PFSK-1 (cell line): ENCODE measurements at regions not wholly inside any gene's neighbourhood (a gene's known extent, or its start where the extent isn't known, plus 50 kb on each side); places are given as distances from the start of the nearest gene placed in this dataset.

ENCODE experiments used
- FOXP2 ChIP-seq: optimal IDR thresholded peaks from 2 replicates; pipeline ENCODE3; 2011; ENCODE audit warnings: borderline replicate concordance, control low read depth, inconsistent platforms; ENCODE audit not compliant: insufficient read depth; ENCODE audit errors: extremely low read length, extremely low read depth
- POLR2AphosphoS5 ChIP-seq: IDR thresholded peaks from 2 replicates; pipeline ENCODE4 v1.6.1; 2012; ENCODE audit warnings: low read depth, mild to moderate bottlenecking, control low read depth, low read length, moderate library complexity
- SIN3A ChIP-seq: IDR thresholded peaks from 2 replicates; pipeline ENCODE4 v1.6.1; 2012; ENCODE audit warnings: mild to moderate bottlenecking, low read length, moderate library complexity, borderline replicate concordance; ENCODE audit not compliant: insufficient read depth
- TAF1 ChIP-seq: IDR thresholded peaks from 2 replicates; pipeline ENCODE4 v1.6.1; 2012; ENCODE audit warnings: low read length, control low read depth, borderline replicate concordance; ENCODE audit not compliant: insufficient read depth
- TF ChIP-seq, protein P1 (sequence below), 2 experiments: IDR thresholded peaks; 2 replicates each; pipeline versions ENCODE4 v1.6.1 to v1.8.0; 2011 to 2012; ENCODE audit warnings: low read depth in 2 of 2, low read length in 2 of 2, control low read depth in 1 of 2, inconsistent platforms in 1 of 2, mild to moderate bottlenecking in 1 of 2, moderate library complexity in 1 of 2; ENCODE audit not compliant: insufficient read depth in 1 of 2

DNA sequence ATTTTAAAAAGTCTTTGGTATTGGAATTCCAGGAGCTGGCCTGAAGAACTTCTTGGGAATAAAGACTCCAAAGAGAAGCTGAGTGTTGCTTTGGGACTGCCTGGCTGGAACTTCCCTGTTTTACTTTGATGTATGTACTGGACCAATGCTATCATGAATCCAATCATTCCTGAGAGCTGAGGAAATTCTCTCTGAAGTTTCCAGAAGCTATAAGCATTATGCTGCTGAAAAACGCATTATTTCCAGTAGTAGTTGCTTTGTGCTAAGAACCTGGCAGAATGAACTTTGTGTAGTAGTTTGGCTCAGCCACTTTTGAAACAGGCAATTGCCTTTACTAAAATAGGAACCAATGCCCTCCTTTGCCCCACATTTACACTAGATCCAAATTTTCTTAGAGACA is 260.7 kb downstream of the HLX start:
- TF ChIP-seq TAF1 (no peak), SIN3A (no peak), FOXP2 (no peak), POLR2AphosphoS5 (no peak)
- TF ChIP-seq, protein P1, sequence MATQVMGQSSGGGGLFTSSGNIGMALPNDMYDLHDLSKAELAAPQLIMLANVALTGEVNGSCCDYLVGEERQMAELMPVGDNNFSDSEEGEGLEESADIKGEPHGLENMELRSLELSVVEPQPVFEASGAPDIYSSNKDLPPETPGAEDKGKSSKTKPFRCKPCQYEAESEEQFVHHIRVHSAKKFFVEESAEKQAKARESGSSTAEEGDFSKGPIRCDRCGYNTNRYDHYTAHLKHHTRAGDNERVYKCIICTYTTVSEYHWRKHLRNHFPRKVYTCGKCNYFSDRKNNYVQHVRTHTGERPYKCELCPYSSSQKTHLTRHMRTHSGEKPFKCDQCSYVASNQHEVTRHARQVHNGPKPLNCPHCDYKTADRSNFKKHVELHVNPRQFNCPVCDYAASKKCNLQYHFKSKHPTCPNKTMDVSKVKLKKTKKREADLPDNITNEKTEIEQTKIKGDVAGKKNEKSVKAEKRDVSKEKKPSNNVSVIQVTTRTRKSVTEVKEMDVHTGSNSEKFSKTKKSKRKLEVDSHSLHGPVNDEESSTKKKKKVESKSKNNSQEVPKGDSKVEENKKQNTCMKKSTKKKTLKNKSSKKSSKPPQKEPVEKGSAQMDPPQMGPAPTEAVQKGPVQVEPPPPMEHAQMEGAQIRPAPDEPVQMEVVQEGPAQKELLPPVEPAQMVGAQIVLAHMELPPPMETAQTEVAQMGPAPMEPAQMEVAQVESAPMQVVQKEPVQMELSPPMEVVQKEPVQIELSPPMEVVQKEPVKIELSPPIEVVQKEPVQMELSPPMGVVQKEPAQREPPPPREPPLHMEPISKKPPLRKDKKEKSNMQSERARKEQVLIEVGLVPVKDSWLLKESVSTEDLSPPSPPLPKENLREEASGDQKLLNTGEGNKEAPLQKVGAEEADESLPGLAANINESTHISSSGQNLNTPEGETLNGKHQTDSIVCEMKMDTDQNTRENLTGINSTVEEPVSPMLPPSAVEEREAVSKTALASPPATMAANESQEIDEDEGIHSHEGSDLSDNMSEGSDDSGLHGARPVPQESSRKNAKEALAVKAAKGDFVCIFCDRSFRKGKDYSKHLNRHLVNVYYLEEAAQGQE (IDR thresholded peaks at IDR 0.05; ENCODE audit: insufficient read depth in 1 of 2, low read depth in 2 of 2, low read length in 2 of 2) = no peak

DNA sequence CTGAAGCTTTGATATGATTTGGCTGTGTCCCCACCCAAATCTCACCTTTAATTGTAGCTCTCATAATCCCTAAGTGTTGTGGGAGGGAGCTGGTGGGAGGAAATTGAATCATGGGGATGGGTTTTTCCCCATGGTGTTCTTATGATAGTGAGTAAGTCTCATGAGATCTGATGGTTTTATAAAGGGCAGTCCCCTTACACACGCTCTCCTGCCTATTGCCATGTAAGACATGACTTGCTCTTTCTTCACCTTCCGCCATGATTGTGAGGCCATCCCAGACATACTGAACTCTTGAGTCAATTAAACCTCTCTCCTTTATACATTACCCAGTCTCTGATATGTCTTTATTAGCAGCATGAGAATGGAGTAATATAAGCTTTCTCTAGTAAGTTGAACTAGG is 261.9 kb downstream of the HLX start:
- TF ChIP-seq SIN3A = no peak
- TF ChIP-seq, protein P1 (IDR thresholded peaks at IDR 0.05; ENCODE audit: insufficient read depth in 1 of 2, low read depth in 2 of 2, low read length in 2 of 2) = no peak
- TF ChIP-seq POLR2AphosphoS5 = no peak
- TF ChIP-seq FOXP2 = no peak
- TF ChIP-seq TAF1 = no peak

GRCh38 chr1:221141606-221142285 is 262.5 kb downstream of the HLX start:
- TF ChIP-seq TAF1 (no peak), POLR2AphosphoS5 (no peak), FOXP2 (no peak), SIN3A (no peak)
- TF ChIP-seq, protein P1 (IDR thresholded peaks at IDR 0.05; ENCODE audit: insufficient read depth in 1 of 2, low read depth in 2 of 2, low read length in 2 of 2) = no peak

DNA sequence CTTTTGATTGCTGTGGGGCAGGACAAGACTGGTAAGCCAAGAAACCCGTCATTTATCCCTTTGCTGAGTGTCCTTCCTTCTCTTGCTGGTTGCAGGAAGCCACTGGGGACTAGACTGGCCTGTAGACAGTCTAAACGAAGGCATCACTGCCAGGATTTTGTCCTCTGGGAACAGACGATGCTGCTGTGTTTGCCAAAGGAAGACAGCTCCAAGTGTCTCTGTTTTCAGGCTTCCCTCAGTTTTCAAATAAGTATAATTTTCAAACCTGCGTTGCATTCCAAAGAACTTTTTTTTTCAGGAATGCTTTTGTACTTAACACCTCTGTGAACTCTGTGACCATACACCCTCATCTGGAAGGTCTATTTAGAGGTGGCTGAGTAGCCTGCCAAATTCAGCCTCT is 269.4 kb downstream of the HLX start:
- TF ChIP-seq POLR2AphosphoS5 = no peak
- no peak for TF ChIP-seq FOXP2

GRCh38 chr1:221149111-221149510 is 269.9 kb downstream of the HLX start:
- no peak for TF ChIP-seq POLR2AphosphoS5
- no peak for TF ChIP-seq TAF1
- no peak for TF ChIP-seq FOXP2
- TF ChIP-seq SIN3A = no peak

GRCh38 chr1:221149555-221150075 is 270.4 kb downstream of the HLX start:
- TF ChIP-seq FOXP2 (no peak), SIN3A (no peak), POLR2AphosphoS5 (no peak), TAF1 (no peak)
- TF ChIP-seq, protein P1 (IDR thresholded peaks at IDR 0.05; ENCODE audit: insufficient read depth in 1 of 2, low read depth in 2 of 2, low read length in 2 of 2) = no peak
